ENCODE measurements at regions not wholly inside any gene's neighbourhood (a gene's known extent, or its start where the extent isn't known, plus 50 kb on each side); places are given as distances from the start of the nearest gene placed in this dataset.
"Not testable (repeated sequence)": the region's sequence is repeated elsewhere in the genome, so short reads cannot be mapped to it uniquely, and the experiment has no call there.

GRCh38 chr2:19102696-19103423, 255.6 kb downstream of the OSR1 start:
- 100% methylated on average over 2 of the region's 4 CpGs; no CpG with 5 or more reads in 1 of the 2 experiments for WGBS, 2 experiments (ENCODE audit: insufficient coverage in 2 of 2)
- no peaks in the 10 kb centered on the region for H3K4me1 ChIP-seq (ENCODE audit: control insufficient read depth, insufficient read depth, low read length, poor library complexity, severe bottlenecking)
- H3K9me3 ChIP-seq (ENCODE audit: control insufficient read depth, low read length): no peaks in the 10 kb centered on the region
- no peaks in the 10 kb centered on the region for H3K36me3 ChIP-seq (ENCODE audit: control insufficient read depth, insufficient read depth, low read length)
- no peak overlapping the region for H3K4me3 ChIP-seq (ENCODE audit: extremely low read depth, insufficient read depth, low read length, poor library complexity, severe bottlenecking)
- H3K27ac ChIP-seq (ENCODE audit: low read depth, low read length, severe bottlenecking): no peak overlapping the region

GRCh38 chr2:19101968-19102367, 256.5 kb downstream of the OSR1 start:
- WGBS, 2 experiments (ENCODE audit: insufficient coverage in 2 of 2): 74% methylated on average over 3 of the region's 3 CpGs; no CpG with 5 or more reads in 1 of the 2 experiments
- Histone ChIP-seq H3K4me1 (ENCODE audit: control insufficient read depth, insufficient read depth, low read length, poor library complexity, severe bottlenecking) (no peaks in the 10 kb centered on the region), H3K36me3 (ENCODE audit: control insufficient read depth, insufficient read depth, low read length) (no peaks in the 10 kb centered on the region), H3K27ac (ENCODE audit: low read depth, low read length, severe bottlenecking) (no peak overlapping the region), H3K9me3 (ENCODE audit: control insufficient read depth, low read length) (no peaks in the 10 kb centered on the region), H3K4me3 (ENCODE audit: extremely low read depth, insufficient read depth, low read length, poor library complexity, severe bottlenecking) (no peak overlapping the region)

GRCh38 chr2:19100570-19100969, 257.9 kb downstream of the OSR1 start:
- no peak overlapping the region for H3K27ac ChIP-seq (ENCODE audit: low read depth, low read length, severe bottlenecking)
- 100% methylated on average over 1 of the region's 2 CpGs; no CpG with 5 or more reads in 1 of the 2 experiments for WGBS, 2 experiments (ENCODE audit: insufficient coverage in 2 of 2)
- H3K9me3 ChIP-seq (ENCODE audit: control insufficient read depth, low read length): no peaks in the 10 kb centered on the region
- no peaks in the 10 kb centered on the region for H3K36me3 ChIP-seq (ENCODE audit: control insufficient read depth, insufficient read depth, low read length)
- no peaks in the 10 kb centered on the region for H3K4me1 ChIP-seq (ENCODE audit: control insufficient read depth, insufficient read depth, low read length, poor library complexity, severe bottlenecking)
- no peak overlapping the region for H3K4me3 ChIP-seq (ENCODE audit: extremely low read depth, insufficient read depth, low read length, poor library complexity, severe bottlenecking)

- no peaks in the 10 kb centered on the region for H3K9me3 ChIP-seq (ENCODE audit: control insufficient read depth, low read length)
- H3K4me3 ChIP-seq (ENCODE audit: extremely low read depth, insufficient read depth, low read length, poor library complexity, severe bottlenecking): no peak overlapping the region
- no peak overlapping the region for H3K27ac ChIP-seq (ENCODE audit: low read depth, low read length, severe bottlenecking)
- H3K4me1 ChIP-seq (ENCODE audit: control insufficient read depth, insufficient read depth, low read length, poor library complexity, severe bottlenecking): no peaks in the 10 kb centered on the region
- no peaks in the 10 kb centered on the region for H3K36me3 ChIP-seq (ENCODE audit: control insufficient read depth, insufficient read depth, low read length)
- 68 to 80% methylated on average over 1 to 2 of the region's 3 CpGs for WGBS, 2 experiments (ENCODE audit: insufficient coverage in 2 of 2)
These were observed 259.2 kb downstream of the OSR1 start for GRCh38 chr2:19099181-19099580.

GRCh38 chr2:19098467-19099160, 259.8 kb downstream of the OSR1 start:
- H3K4me3 ChIP-seq (ENCODE audit: extremely low read depth, insufficient read depth, low read length, poor library complexity, severe bottlenecking): no peak overlapping the region
- WGBS, 2 experiments (ENCODE audit: insufficient coverage in 2 of 2): 100% methylated on average over 1 of the region's 2 CpGs; no CpG with 5 or more reads in 1 of the 2 experiments

GRCh38 chr2:19089476-19089875, 268.9 kb downstream of the OSR1 start:
- H3K36me3 ChIP-seq (ENCODE audit: control insufficient read depth, insufficient read depth, low read length); H3K4me1 ChIP-seq (ENCODE audit: control insufficient read depth, insufficient read depth, low read length, poor library complexity, severe bottlenecking); H3K4me3 ChIP-seq (ENCODE audit: extremely low read depth, insufficient read depth, low read length, poor library complexity, severe bottlenecking); H3K27ac ChIP-seq (ENCODE audit: low read depth, low read length, severe bottlenecking); H3K9me3 ChIP-seq (ENCODE audit: control insufficient read depth, low read length): not testable (repeated sequence)
- 30 to 44% methylated on average over 2 to 3 of the region's 5 CpGs for WGBS, 2 experiments (ENCODE audit: insufficient coverage in 2 of 2)

More at GRCh38 chr2:19098467-19099160, 259.8 kb downstream of the OSR1 start:
- Histone ChIP-seq H3K36me3 (ENCODE audit: control insufficient read depth, insufficient read depth, low read length) (no peaks in the 10 kb centered on the region), H3K9me3 (ENCODE audit: control insufficient read depth, low read length) (no peaks in the 10 kb centered on the region), H3K4me1 (ENCODE audit: control insufficient read depth, insufficient read depth, low read length, poor library complexity, severe bottlenecking) (no peaks in the 10 kb centered on the region), H3K27ac (ENCODE audit: low read depth, low read length, severe bottlenecking) (no peak overlapping the region)

- 4 to 11% methylated on average over 3 of the region's 3 CpGs for WGBS, 2 experiments (ENCODE audit: insufficient coverage in 2 of 2)
- Histone ChIP-seq H3K9me3 (ENCODE audit: control insufficient read depth, low read length) (no peaks in the 10 kb centered on the region), H3K4me1 (ENCODE audit: control insufficient read depth, insufficient read depth, low read length, poor library complexity, severe bottlenecking) (no peaks in the 10 kb centered on the region), H3K4me3 (ENCODE audit: extremely low read depth, insufficient read depth, low read length, poor library complexity, severe bottlenecking) (no peak overlapping the region), H3K27ac (ENCODE audit: low read depth, low read length, severe bottlenecking) (no peak overlapping the region), H3K36me3 (ENCODE audit: control insufficient read depth, insufficient read depth, low read length) (no peaks in the 10 kb centered on the region)
These were observed 272.2 kb downstream of the OSR1 start for GRCh38 chr2:19086231-19086651.

GRCh38 chr2:19078709-19079108, 279.7 kb downstream of the OSR1 start:
- Histone ChIP-seq H3K9me3 (ENCODE audit: control insufficient read depth, low read length) (no peaks in the 10 kb centered on the region), H3K4me3 (ENCODE audit: extremely low read depth, insufficient read depth, low read length, poor library complexity, severe bottlenecking) (no peak overlapping the region), H3K4me1 (ENCODE audit: control insufficient read depth, insufficient read depth, low read length, poor library complexity, severe bottlenecking) (no peaks in the 10 kb centered on the region), H3K36me3 (ENCODE audit: control insufficient read depth, insufficient read depth, low read length) (no peaks in the 10 kb centered on the region), H3K27ac (ENCODE audit: low read depth, low read length, severe bottlenecking) (no peak overlapping the region)

GRCh38 chr2:19073522-19073921, 284.9 kb downstream of the OSR1 start:
- 63 to 90% methylated on average over 2 of the region's 4 CpGs for WGBS, 2 experiments (ENCODE audit: insufficient coverage in 2 of 2)
- H3K4me1 ChIP-seq (ENCODE audit: control insufficient read depth, insufficient read depth, low read length, poor library complexity, severe bottlenecking): no peaks in the 10 kb centered on the region
- no peaks in the 10 kb centered on the region for H3K9me3 ChIP-seq (ENCODE audit: control insufficient read depth, low read length)
- H3K27ac ChIP-seq (ENCODE audit: low read depth, low read length, severe bottlenecking): no peak overlapping the region
- no peak overlapping the region for H3K4me3 ChIP-seq (ENCODE audit: extremely low read depth, insufficient read depth, low read length, poor library complexity, severe bottlenecking)
- no peaks in the 10 kb centered on the region for H3K36me3 ChIP-seq (ENCODE audit: control insufficient read depth, insufficient read depth, low read length)

GRCh38 chr2:19072161-19072560, 286.3 kb downstream of the OSR1 start:
- 88 to 100% methylated on average over 1 of the region's 2 CpGs for WGBS, 2 experiments (ENCODE audit: insufficient coverage in 2 of 2)
- H3K36me3 ChIP-seq (ENCODE audit: control insufficient read depth, insufficient read depth, low read length): no peaks in the 10 kb centered on the region
- H3K9me3 ChIP-seq (ENCODE audit: control insufficient read depth, low read length): no peaks in the 10 kb centered on the region
- H3K4me1 ChIP-seq (ENCODE audit: control insufficient read depth, insufficient read depth, low read length, poor library complexity, severe bottlenecking): no peaks in the 10 kb centered on the region
- H3K4me3 ChIP-seq (ENCODE audit: extremely low read depth, insufficient read depth, low read length, poor library complexity, severe bottlenecking): no peak overlapping the region
- H3K27ac ChIP-seq (ENCODE audit: low read depth, low read length, severe bottlenecking): no peak overlapping the region

- 85 to 90% methylated on average over 2 to 3 of the region's 4 CpGs for WGBS, 2 experiments (ENCODE audit: insufficient coverage in 2 of 2)
- no peak overlapping the region for H3K27ac ChIP-seq (ENCODE audit: low read depth, low read length, severe bottlenecking)
- H3K36me3 ChIP-seq (ENCODE audit: control insufficient read depth, insufficient read depth, low read length): no peaks in the 10 kb centered on the region
- no peaks in the 10 kb centered on the region for H3K4me1 ChIP-seq (ENCODE audit: control insufficient read depth, insufficient read depth, low read length, poor library complexity, severe bottlenecking)
- no peak overlapping the region for H3K4me3 ChIP-seq (ENCODE audit: extremely low read depth, insufficient read depth, low read length, poor library complexity, severe bottlenecking)
- no peaks in the 10 kb centered on the region for H3K9me3 ChIP-seq (ENCODE audit: control insufficient read depth, low read length)
These were observed 287.5 kb downstream of the OSR1 start for GRCh38 chr2:19070886-19071285.
